Endodermal cell (in vitro differentiated cells): ENCODE measurements at regions not wholly inside any gene's neighbourhood (a gene's known extent, or its start where the extent isn't known, plus 50 kb on each side); places are given as distances from the start of the nearest gene placed in this dataset.
"Not testable (repeated sequence)": the region's sequence is repeated elsewhere in the genome, so short reads cannot be mapped to it uniquely, and the experiment has no call there.

Experiments used
- DNase-seq: peaks from one replicate; pipeline ENCODE4 v3.0.0-alpha.2; 2017
- H3K27ac ChIP-seq: 2 replicates; pipeline ENCODE4 v1.5.1; 2013; ENCODE audit warnings: mild to moderate bottlenecking, low read depth, low read length, moderate library complexity
- H3K27me3 ChIP-seq: 2 replicates; pipeline ENCODE4 v1.6.1; 2013; ENCODE audit warnings: mild to moderate bottlenecking, low read length, moderate library complexity; ENCODE audit not compliant: insufficient read depth, control insufficient read depth, poor library complexity, severe bottlenecking
- H3K36me3 ChIP-seq: 2 replicates; pipeline ENCODE4 v1.7.0; 2013; ENCODE audit warnings: mild to moderate bottlenecking, low read length, moderate library complexity; ENCODE audit not compliant: control insufficient read depth, insufficient read depth
- H3K4me1 ChIP-seq: one replicate; pipeline ENCODE4 v1.7.0; 2013; ENCODE audit warnings: low read length; ENCODE audit not compliant: control insufficient read depth, insufficient read depth
- H3K4me3 ChIP-seq: 2 replicates; pipeline ENCODE4 v1.5.1; 2013; ENCODE audit warnings: mild to moderate bottlenecking, low read length, moderate library complexity
- H3K9ac ChIP-seq: 2 replicates; pipeline ENCODE4 v1.6.1; 2013; ENCODE audit warnings: mild to moderate bottlenecking, low read length, moderate library complexity; ENCODE audit not compliant: poor library complexity, severe bottlenecking; ENCODE audit errors: extremely low read depth
- H3K9me3 ChIP-seq: 2 replicates; pipeline ENCODE4 v1.6.1; 2013; ENCODE audit warnings: mild to moderate bottlenecking, low read length, moderate library complexity; ENCODE audit not compliant: control insufficient read depth
- H3K27ac Mint-ChIP-seq: 2 replicates; pipeline ENCODE4 v1.8.0; 2020; ENCODE audit warnings: mixed read lengths
- H3K27me3 Mint-ChIP-seq: 2 replicates; pipeline ENCODE4 v1.8.0; 2021; ENCODE audit warnings: mild to moderate bottlenecking, mixed read lengths; ENCODE audit not compliant: insufficient read depth
- H3K36me3 Mint-ChIP-seq: 2 replicates; pipeline ENCODE4 v1.8.0; 2020; ENCODE audit warnings: low read depth, mixed read lengths
- H3K4me1 Mint-ChIP-seq: 2 replicates; pipeline ENCODE4 v1.8.0; 2020; ENCODE audit warnings: mixed read lengths
- H3K4me3 Mint-ChIP-seq: 2 replicates; pipeline ENCODE4 v1.8.0; 2020; ENCODE audit warnings: mild to moderate bottlenecking, moderate library complexity, mixed read lengths
- H3K9me3 Mint-ChIP-seq: 2 replicates; pipeline ENCODE4 v1.8.0; 2020; ENCODE audit warnings: mild to moderate bottlenecking, mixed read lengths
- CTCF ChIP-seq: fragments of 200-600 bp; sonication (generic); conservative IDR thresholded peaks from 2 replicates; pipeline ENCODE4 v1.5.0; 2021; ENCODE audit warnings: antibody characterized with exemption, mild to moderate bottlenecking
- WGBS, 2 experiments: methylation state at CpG; one replicate each; pipeline versions ENCODE4 v1.1.5 to v1.1.7; 2013; ENCODE audit warnings: missing lambda C conversion rate in 2 of 2, mixed read lengths in 1 of 2; ENCODE audit not compliant: insufficient coverage in 1 of 2, insufficient read length in 1 of 2; 5-methylcytosine and 5-hydroxymethylcytosine counted together

- Mint-ChIP-seq H3K9me3 (no peaks in the 10 kb centered on the region), H3K4me1 (peaks cover 5% of the 10 kb centered on the region), H3K4me3 (no peak overlapping the region), H3K27ac (no peak overlapping the region), H3K27me3 (peaks cover 1% of the 10 kb centered on the region), H3K36me3 (no peaks in the 10 kb centered on the region)
- Histone ChIP-seq H3K27ac (no peak overlapping the region), H3K9me3 (no peaks in the 10 kb centered on the region), H3K36me3 (no peaks in the 10 kb centered on the region), H3K27me3 (no peaks in the 10 kb centered on the region), H3K9ac (no peak overlapping the region), H3K4me1 (no peaks in the 10 kb centered on the region), H3K4me3 (no peak overlapping the region)
- WGBS, 2 experiments: 82 to 86% methylated on average over 4 to 5 of the region's 5 CpGs
- DNase-seq: peak; percentile 57
- peak; percentile 50 for TF ChIP-seq CTCF
Measured at GRCh38 chr6:81589465-81590313, 162.8 kb downstream of the TENT5A start.

GRCh38 chr6:81585686-81586085, 166.8 kb downstream of the TENT5A start:
- H3K9me3 Mint-ChIP-seq, H3K4me1 ChIP-seq, DNase-seq, H3K27me3 ChIP-seq, H3K27ac ChIP-seq, H3K27me3 Mint-ChIP-seq, H3K27ac Mint-ChIP-seq, H3K36me3 ChIP-seq, H3K4me3 ChIP-seq, H3K9ac ChIP-seq, H3K36me3 Mint-ChIP-seq, H3K4me1 Mint-ChIP-seq, H3K4me3 Mint-ChIP-seq, H3K9me3 ChIP-seq: not testable (repeated sequence)
- whole genome bisulfite sequencing, 2 experiments: 80 to 94% methylated on average over 1 of the region's 1 CpG

- not testable (repeated sequence) for H3K27ac ChIP-seq
Measured at GRCh38 chr6:81584156-81584555, 168.3 kb downstream of the TENT5A start.

GRCh38 chr6:81575442-81575841, 177.0 kb downstream of the TENT5A start:
- H3K36me3 Mint-ChIP-seq: no peaks in the 10 kb centered on the region
- no peaks in the 10 kb centered on the region for H3K4me1 Mint-ChIP-seq
- Histone ChIP-seq H3K27me3 (no peaks in the 10 kb centered on the region), H3K27ac (no peak overlapping the region), H3K9me3 (no peaks in the 10 kb centered on the region), H3K9ac (no peak overlapping the region), H3K4me3 (no peak overlapping the region), H3K4me1 (no peaks in the 10 kb centered on the region), H3K36me3 (no peaks in the 10 kb centered on the region)
- no peak for TF ChIP-seq CTCF
- H3K27ac Mint-ChIP-seq: no peak overlapping the region
- no peak overlapping the region for H3K4me3 Mint-ChIP-seq
- no peak for DNase-seq
- H3K27me3 Mint-ChIP-seq: no peaks in the 10 kb centered on the region
- H3K9me3 Mint-ChIP-seq: peaks cover 4% of the 10 kb centered on the region

More at GRCh38 chr6:81584156-81584555, 168.3 kb downstream of the TENT5A start:
- H3K4me3 Mint-ChIP-seq, DNase-seq, H3K36me3 Mint-ChIP-seq, H3K9me3 ChIP-seq, H3K9ac ChIP-seq, H3K4me3 ChIP-seq, H3K27me3 ChIP-seq, H3K4me1 Mint-ChIP-seq, H3K27me3 Mint-ChIP-seq, H3K4me1 ChIP-seq, H3K9me3 Mint-ChIP-seq, H3K36me3 ChIP-seq, H3K27ac Mint-ChIP-seq: not testable (repeated sequence)
- WGBS, 2 experiments: 100% methylated on average over 1 of the region's 2 CpGs; no CpG with 5 or more reads in 1 of the 2 experiments
